ENCODE measurements at regions not wholly inside any gene's neighbourhood (a gene's known extent, or its start where the extent isn't known, plus 50 kb on each side); places are given as distances from the start of the nearest gene placed in this dataset.

DNA sequence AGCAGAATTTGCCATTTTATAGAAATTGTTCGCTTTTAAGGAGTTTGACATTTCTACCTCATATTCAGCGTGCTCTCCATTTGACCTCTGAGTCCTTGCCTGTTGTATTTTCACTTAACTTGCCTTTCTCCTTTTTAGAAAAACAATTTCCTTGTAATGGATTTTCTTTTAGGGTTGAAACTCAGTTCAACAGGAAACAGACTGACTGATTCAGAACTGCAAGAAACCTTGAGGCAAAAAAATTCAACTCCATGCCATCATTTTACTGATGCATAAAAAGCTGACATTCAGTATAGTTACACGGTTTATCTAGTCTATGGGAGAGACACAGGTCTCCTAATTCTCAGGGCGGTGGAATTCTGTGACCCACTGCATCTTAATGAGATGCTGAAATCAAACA, 59.8 kb downstream of the MRPS30 start:
- no peak for DNase-seq

GRCh38 chr5:44869928-44870327, 61.2 kb downstream of the MRPS30 start:
- DNase-seq = no peak

DNA sequence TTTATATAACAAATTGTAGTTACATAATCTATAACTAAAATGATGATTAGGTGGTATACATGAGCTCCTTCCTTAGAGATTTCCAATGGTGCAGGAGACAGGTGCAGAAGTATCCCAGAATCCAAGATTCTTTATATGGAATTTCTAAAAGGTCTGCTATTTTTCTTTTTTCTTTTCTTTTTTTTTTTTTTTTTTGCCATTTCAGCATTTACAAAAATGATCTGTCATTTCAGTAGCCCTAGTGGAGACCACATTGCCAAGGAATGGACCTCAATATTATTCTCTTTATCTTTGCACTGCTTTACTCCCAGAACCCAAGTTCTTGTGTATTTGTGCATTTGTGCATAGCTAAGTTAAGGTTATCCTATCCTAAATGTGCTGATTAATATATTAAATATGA, 61.7 kb downstream of the MRPS30 start:
- DNase-seq = no peak

GRCh38 chr5:44871401-44871800, 62.7 kb downstream of the MRPS30 start:
- DNase-seq = no peak

GRCh38 chr5:44875661-44876605, 67.2 kb downstream of the MRPS30 start:
- DNase-seq = no peak

GRCh38 chr5:44881266-44881665, 72.5 kb downstream of the MRPS30 start:
- no peak for DNase-seq

GRCh38 chr5:44884036-44884435, 75.3 kb downstream of the MRPS30 start:
- no peak for DNase-seq

DNA sequence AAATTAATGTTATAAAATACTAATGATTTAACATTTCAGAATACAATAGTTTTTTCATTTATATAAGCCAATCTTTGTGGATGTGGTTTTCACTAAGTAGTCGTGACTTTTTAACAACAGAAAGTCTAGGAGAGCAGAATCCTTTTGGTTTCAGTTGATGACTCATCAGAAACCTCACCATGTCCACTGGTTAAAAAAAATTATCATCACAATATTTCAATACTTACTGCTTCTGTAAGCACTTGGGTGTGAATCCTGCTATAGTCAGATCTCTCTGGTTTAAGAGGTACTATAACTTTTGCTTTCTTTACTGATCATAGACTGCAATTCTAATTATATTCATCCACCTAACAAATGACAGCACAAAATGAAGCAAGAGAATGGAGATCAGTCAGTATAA, 77.2 kb downstream of the MRPS30 start:
- no peak for DNase-seq

DNA sequence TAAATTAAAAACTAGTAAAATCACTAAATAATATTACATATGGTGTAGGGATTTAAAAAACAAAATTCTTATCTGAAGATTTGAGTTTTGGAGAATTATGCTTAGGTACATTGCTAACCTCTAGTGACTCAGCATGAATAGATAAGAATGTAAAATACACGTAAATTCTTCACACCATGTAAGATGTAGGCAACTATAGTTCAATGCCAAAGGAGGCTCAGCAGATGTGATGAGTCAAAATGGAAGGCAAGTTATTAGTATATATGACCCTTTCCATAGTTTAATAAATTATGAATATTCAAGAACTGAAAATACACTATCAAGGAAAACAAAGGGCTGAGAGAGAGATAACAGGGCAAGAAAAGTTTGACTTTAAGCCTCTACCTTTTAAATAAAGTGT, 79.0 kb downstream of the MRPS30 start:
- no peak for DNase-seq

DNA sequence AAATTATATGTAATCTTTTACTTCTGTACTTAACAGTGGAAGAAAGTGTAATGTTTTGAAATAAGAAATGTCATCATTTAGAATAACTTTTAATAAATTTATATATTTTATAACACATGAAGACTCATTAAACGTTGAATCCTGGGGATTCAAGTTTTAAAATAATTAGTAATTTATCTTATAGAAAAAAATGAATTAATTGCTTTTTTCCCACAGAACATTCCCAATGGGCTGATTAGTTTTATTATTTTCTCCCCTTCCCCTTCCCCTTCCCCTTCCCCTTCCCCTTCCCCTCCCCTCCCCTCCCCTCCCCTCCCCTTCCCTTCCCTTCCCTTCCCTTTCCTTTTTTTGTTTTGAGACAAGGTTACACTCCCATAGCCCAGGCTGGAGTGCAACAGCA, 79.7 kb downstream of the MRPS30 start:
- no peak for DNase-seq

DNA sequence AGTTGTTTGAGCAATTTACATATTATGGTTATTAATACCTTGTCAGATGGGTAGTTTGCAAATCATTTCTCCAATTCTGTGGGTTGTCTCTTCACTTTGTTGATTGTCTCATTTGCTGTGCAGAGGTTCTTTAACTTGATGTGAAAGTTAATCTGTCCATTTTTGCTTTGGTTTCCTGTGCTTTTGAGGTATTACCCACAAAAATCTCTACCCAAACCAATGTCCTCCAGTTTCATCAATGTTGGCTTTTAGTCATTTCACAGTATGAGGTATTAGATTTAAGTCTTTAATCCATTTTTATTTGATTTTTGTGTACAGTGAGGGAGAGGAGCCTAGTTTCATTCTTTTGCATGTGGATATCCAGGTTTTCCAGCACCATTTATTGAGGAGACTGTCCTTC, 82.4 kb downstream of the MRPS30 start:
- no peak for DNase-seq

DNA sequence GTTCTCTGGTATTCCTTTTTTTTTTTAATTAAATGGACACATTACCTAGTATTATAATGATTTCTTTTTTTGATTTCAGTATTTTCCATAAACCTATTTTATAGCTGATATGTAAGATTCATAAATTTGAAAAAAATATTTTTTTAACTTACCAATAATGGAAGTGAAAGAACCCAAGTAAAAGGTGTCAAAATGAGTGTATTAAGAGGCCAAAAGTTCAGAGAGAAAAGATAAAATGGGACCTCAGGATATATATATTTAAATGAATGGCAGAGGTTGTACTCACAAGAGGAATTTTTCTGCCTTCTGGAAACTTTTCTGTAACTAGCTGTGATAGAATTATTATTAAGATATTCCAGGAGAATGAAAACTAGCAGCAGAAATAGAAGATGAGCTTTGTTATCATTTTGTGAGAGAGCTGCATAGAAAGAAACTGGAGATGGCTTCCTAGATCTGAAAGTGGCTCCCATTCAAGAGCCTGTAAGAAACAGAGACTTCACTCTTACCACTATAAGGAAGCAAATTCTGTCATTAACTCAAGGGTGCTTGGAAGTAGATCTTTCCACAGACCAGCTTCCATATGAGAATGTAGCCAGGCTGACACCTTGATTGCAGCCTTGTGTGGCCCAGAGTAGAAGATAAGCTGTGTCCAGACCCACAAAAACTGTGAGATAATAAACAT, 91.7 kb downstream of the MRPS30 start:
- no peak for DNase-seq

GRCh38 chr5:44907396-44907795, 98.6 kb downstream of the MRPS30 start:
- no peak for DNase-seq

- no peak for DNase-seq
Measured at GRCh38 chr5:44909004-44909403, 100.3 kb downstream of the MRPS30 start.

GRCh38 chr5:44911501-44911900, 102.8 kb downstream of the MRPS30 start:
- DNase-seq = no peak

DNA sequence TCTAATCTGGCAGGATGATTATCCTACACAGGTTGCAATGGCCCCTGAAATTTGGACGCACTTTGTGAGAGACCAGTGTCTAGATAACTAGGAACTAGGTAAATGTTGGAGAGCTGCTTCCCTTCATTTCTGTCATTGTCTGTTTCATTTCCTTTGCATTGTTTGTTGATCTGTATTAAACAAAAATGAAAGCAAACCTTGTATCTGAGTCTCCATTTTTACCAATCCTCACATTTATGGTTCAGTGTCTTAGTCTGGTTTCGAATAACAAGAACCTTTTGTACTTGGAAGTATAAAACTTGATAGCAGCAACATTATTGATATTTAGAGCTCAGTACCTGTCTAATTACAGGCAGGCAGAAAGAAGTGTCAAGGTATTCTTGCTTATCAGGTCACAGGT, 105.5 kb downstream of the MRPS30 start:
- DNase-seq = no peak

GRCh38 chr5:44919560-44919959, 110.8 kb downstream of the MRPS30 start:
- DNase-seq = no peak

- no peak for DNase-seq
Measured at GRCh38 chr5:44927115-44927733, 118.5 kb downstream of the MRPS30 start.

GRCh38 chr5:44932922-44933585, 124.3 kb downstream of the MRPS30 start:
- no peak for DNase-seq

- DNase-seq = no peak
Measured at GRCh38 chr5:44933686-44934085, 124.9 kb downstream of the MRPS30 start.

GRCh38 chr5:44935262-44935661, 126.5 kb downstream of the MRPS30 start:
- DNase-seq = no peak

- no peak for DNase-seq
Measured at GRCh38 chr5:44935871-44936270, 127.1 kb downstream of the MRPS30 start.

GRCh38 chr5:44942524-44943001, 133.8 kb downstream of the MRPS30 start:
- no peak for DNase-seq
